ENCODE measurements at regions not wholly inside any gene's neighbourhood (a gene's known extent, or its start where the extent isn't known, plus 50 kb on each side); places are given as distances from the start of the nearest gene placed in this dataset.

GRCh38 chr2:54387059-54387991 lies 68.8 kb upstream of the SPTBN1 start:
- TF ChIP-seq CTCF (CRISPR knock-in tag; IDR thresholded peaks at IDR 0.05) (no peak), ZFP41 (CRISPR knock-in tag; IDR thresholded peaks at IDR 0.05; ENCODE audit: borderline replicate concordance) (no peak)

All from HepG2 (cell line).